HG03108 (cell line): ENCODE measurements at regions not wholly inside any gene's neighbourhood (a gene's known extent, or its start where the extent isn't known, plus 50 kb on each side); places are given as distances from the start of the nearest gene placed in this dataset.
"Not testable (repeated sequence)": the region's sequence is repeated elsewhere in the genome, so short reads cannot be mapped to it uniquely, and the experiment has no call there.

Source experiments
- ATAC-seq: cut with Tn5 transposase; IDR thresholded peaks from one replicate; pipeline ENCODE4 v1.9.1; 2021; ENCODE audit warnings: moderate library complexity; ENCODE audit not compliant: unreplicated experiment

DNA sequence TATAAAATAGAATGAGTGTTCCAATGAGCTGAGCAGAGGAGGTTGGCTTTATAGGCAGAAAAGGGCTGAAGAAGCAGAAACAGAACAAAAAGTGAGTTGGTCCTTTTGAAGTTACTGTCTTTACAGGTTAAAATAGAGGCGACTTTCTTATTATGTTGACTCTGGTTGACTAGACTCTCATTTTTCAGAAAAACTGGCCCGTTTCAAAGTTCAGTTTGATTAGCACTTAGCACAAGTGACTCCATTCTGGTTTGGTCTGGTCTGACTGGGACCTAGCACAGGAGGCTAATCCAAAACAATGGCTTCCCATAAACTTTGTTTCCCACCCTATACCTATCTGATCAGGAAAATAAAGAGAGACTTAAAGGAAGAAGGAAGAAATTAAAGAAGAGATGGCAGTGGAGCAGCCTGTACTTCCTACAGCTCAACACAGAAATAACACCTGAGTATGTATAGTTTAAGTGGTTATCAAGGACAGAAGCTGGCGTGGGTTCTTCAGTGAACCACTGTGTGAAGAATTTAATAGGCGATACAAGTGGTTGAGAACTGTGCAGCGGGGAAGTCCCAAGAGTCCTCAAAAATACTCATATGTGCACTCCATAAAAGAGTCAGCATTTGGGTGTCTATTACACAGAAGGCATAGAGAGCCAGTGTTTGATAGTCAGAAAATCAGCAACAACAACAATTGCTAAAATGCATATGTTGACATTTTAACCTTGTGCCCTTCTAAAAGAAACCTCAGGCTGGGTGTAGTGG is 554.8 kb upstream of the HTR2C start:
- ATAC-seq: no peak

GRCh38 chrX:114017086-114017485 is 566.8 kb upstream of the HTR2C start:
- ATAC-seq: no peak

DNA sequence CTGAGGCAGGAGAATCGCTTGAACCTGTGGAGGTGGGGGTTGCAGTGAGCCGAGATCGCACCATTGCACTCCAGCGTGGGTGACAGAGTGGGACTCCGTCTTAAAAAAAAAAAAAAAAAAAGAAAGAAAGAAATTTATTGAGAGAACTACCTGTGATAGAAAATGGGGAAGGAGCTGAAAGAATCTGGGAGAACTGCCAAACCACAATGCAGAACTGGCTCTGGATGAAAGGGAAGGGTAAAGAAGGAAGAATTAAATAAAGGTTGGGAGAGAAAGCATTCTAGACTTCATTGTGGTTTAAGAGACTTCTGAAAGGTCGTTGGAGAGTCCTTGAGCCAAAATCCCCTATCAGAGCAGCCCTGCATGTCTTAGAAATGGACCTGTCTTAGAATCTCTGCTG is 567.9 kb upstream of the HTR2C start:
- no peak for ATAC-seq

DNA sequence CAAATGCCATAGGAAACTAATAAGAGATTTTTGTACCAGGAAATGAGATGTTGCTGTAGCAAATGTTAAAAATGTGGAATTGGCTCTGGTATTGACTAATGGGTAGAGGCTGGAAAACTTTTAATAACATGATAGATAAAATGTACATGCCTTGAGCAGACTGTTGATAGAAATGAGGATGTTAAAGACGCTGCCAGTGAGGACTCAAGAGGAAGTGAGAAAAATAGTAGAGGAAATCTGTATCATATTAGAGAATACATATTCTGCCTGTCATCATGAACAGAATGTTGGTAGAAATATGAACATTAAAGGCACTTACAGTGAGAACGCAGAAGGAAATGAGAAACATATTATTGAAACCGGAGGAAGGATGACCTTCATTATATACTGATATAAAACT is 577.2 kb upstream of the HTR2C start:
- no peak for ATAC-seq

- no peak for ATAC-seq
Observed at GRCh38 chrX:113996781-113997180, 587.1 kb upstream of the HTR2C start.

DNA sequence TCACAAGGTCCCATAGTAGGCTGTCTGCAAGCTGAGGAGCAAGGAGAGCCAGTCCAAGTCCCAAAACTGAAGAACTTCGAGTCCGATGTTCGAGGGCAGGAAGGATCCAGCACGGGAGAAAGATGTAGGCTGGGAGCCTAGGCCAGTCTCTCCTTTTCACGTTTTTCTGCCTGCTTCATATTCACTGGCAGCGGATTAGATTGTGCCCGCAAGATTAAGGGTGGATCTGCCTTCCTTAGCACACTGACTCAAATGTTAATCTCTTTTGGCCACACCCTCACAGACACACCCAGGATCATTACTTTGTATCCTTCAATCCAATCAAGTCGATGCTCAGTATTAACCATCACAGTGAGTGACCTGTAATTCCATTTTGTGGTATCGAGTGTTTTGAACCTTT is 592.2 kb upstream of the HTR2C start:
- not testable (repeated sequence) for ATAC-seq

GRCh38 chrX:113990669-113991068 is 593.2 kb upstream of the HTR2C start:
- ATAC-seq: not testable (repeated sequence)

DNA sequence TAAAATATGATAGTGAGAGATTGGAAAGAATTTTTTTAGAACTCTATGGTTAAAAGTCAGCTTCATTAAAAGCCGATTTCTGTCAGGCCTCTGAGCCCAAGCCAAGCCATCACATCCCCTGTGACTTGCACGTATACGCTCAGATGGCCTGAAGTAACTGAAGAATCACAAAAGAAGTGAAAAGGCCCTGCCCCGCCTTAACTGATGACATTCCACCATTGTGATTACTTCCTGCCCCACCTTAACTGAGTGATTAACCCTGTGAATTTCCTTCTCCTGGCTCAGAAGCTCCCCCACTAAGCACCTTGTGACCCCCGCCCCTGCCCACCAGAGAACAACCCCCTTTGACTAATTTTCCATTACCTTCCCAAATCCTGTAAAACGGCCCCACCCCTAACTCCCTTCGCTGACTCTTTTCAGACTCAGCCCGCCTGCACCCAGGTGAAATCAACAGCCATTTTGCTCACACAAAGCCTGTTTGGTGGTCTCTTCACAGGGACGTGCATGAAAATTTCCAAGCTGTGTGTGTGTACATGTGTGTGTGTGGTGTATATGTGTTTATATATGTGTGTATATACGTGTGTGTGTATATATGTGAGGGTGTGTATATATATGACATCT is 595.5 kb upstream of the HTR2C start:
- ATAC-seq: not testable (repeated sequence)

DNA sequence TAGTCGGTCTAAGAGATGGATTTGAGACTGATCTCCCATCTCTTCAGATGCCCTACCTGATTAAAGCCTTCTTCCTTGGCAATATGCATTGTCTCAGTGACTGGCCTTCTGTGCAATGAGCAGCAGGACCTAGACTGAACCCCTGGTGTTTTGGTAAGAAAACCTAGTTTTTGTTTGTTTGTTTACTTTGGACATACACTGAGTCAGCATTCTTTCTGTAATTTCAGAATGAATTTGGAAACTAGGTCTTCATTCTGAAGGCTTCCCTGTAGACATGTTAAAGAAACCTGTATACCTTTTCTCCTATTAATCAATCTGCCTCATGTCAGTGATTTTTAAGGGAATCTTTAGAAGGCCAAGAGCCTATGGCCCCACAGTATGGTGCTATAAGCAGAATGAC is 597.5 kb upstream of the HTR2C start:
- ATAC-seq: no peak

- ATAC-seq: no peak
Observed at GRCh38 chrX:113982766-113983165, 601.1 kb upstream of the HTR2C start.

DNA sequence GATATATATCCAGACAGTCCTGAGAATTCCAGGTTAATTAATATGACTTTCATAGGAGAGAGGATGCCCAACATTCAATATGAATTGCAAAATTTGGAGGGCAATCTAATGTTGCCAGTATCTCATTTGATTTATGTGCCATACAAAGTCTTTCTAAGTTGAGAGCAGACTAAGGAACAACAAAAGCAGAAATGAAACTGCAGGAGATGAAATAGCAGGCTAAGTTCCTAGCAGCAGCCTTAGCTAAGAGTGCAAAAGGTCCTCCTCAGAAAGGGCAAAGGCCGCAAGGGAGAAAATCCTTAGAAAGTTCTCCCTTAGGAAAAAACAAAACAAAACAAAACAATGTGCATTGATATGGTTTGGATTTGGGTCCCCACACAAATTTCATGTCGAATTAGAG is 602.9 kb upstream of the HTR2C start:
- no peak for ATAC-seq

DNA sequence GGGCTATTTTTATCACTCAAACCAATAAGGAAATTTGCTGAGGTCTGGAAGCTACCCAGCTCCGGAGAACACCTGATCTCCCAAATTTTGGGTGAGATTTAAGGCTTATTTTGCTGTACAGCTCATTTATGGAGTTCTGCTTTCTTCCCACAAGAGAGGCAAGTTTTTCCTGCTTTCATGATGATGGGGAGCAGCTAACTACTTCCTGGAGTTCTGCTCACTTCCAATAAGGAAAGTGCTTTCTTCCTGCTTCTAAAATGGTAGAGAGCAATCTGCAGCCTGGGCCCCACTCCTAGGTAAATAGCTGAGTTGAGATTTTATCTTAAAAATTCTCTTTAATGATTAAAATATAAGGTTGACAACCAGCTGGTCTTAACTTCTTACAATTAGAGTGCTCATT is 606.0 kb upstream of the HTR2C start:
- ATAC-seq: no peak

DNA sequence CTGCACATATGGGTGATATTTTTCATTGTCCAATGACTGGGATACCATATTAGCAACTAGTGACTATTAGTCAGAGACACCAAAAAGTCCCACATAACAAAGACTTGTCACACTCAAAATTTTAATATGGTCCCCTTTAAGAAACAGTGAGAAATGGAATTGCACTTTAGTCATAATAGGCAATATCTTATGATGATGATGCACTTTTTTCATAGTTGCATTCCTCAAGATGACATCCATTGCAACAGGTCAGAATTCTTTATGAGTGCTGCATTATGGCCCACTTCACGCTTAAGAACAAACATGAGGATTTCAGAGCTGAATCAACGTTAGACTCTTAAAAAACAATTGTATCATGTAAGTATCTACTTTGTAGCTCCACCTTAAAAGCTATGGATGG is 608.4 kb upstream of the HTR2C start:
- no peak for ATAC-seq

DNA sequence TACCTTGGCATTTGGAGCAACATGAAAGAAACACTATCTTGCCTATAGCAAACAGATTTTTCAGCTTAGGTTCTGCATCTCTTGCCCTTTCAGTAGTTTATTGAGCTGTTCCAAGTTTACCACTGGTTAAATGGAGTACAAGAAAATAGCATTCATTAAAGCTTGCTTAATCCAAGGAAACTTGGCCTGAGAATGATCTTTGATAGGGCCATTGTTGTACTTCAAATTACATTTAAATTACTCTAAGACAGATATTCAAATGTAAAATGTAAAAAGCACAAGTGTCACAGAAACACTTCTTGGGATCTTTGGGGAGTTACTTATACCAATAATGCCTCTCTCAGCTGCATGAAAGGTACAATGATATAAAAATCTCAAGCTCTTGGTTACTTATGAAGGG is 609.0 kb upstream of the HTR2C start:
- no peak for ATAC-seq

DNA sequence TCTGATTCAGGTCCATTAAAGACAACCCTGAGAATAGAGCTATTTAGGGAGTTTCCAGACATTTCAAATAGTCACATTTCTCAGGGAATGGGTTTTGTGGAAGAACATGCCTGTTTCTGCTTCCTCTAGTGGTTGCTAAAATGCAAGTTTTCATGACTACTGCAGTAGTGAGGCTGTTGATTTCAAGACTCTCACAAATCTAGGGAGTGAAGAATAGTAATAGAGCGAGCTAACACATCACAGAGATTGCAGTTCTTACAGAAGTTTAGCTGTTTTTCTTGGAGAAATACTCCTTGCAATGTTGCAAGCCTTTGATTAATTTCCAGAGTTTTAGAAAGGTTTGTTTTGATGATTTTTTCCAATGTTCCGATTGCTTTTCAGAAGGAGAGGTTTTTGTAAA is 610.2 kb upstream of the HTR2C start:
- no peak for ATAC-seq

GRCh38 chrX:113966791-113967190 is 617.1 kb upstream of the HTR2C start:
- no peak for ATAC-seq

GRCh38 chrX:113962343-113962742 is 621.5 kb upstream of the HTR2C start:
- no peak for ATAC-seq

- no peak for ATAC-seq
Observed at GRCh38 chrX:113959912-113960626, 623.8 kb upstream of the HTR2C start.

GRCh38 chrX:113956936-113957335 is 627.0 kb upstream of the HTR2C start:
- ATAC-seq: no peak

DNA sequence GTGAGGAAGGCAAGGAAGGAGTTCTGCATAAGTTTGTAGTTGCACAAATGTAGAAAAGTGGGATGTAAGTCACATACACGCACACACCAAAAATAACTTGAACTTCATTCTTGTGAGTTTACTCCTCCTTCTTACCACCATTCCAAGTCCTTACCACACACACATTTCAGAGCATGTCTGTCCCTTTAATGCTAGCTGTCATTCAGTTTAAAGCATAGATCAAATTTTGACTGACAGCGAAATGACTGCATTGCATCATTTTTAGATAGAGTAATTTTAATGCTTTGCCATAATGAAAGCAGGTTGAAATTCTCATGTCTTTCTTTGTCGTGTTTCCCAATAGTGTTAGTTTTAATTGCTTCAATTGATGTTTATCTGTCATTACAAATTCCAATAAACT is 629.6 kb upstream of the HTR2C start:
- ATAC-seq: no peak

- no peak for ATAC-seq
Observed at GRCh38 chrX:113950081-113950678, 633.7 kb upstream of the HTR2C start.

DNA sequence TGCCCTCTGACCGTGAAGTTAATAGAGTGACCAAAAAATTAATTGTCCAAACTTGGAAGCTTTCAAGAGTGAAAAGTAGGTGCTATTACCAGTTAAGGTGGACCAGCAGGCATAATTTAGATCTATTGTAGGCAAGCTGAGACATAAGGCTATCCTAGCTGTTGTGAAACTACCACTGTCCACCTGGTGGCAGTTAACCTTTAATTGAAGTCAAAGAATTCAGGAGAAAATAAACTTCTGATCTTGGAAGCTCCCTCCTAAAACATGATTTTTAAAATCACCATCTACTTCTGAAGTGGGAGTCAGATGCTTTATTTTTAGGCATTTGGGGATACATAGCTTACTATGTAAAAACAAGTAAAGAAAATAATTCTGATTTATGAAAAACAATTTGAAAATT is 636.3 kb upstream of the HTR2C start:
- no peak for ATAC-seq
